ENCODE measurements at regions not wholly inside any gene's neighbourhood (a gene's known extent, or its start where the extent isn't known, plus 50 kb on each side); places are given as distances from the start of the nearest gene placed in this dataset.

GRCh38 chr13:85166891-85167290 lies 632.3 kb downstream of the SLITRK6 start:
- TF ChIP-seq CTCF (IDR thresholded peaks at IDR 0.05) (no peak), EZH2phosphoT487 (IDR thresholded peaks at IDR 0.05) (no peak), EZH2 (IDR thresholded peaks at IDR 0.05) (no peak)
- Histone ChIP-seq H3F3A (ENCODE audit: low read depth) (no peaks in the 10 kb centered on the region), H3K4me3 (no peak overlapping the region), H3K9me3 (ENCODE audit: low read depth) (no peaks in the 10 kb centered on the region), H3K4me2 (no peak overlapping the region), H3K27ac (no peak overlapping the region), H3K4me1 (no peaks in the 10 kb centered on the region), H4K20me1 (ENCODE audit: low read depth) (no peaks in the 10 kb centered on the region), H3K36me3 (no peaks in the 10 kb centered on the region), H3K79me2 (ENCODE audit: low read depth) (no peaks in the 10 kb centered on the region), H3K9ac (no peak overlapping the region), H3K27me3 (no peaks in the 10 kb centered on the region), H2AFZ (replicated peaks) (no peak overlapping the region)
- no peaks in the 10 kb centered on the region for H3K27me3 Mint-ChIP-seq (ENCODE audit: insufficient read depth, low read depth)
- H3K9me3 Mint-ChIP-seq, result peaks cover 7% of the 10 kb centered on the region
- no peaks in the 10 kb centered on the region for H3K36me3 Mint-ChIP-seq
- H3K4me3 Mint-ChIP-seq, result no peak overlapping the region
- DNase-seq (ENCODE audit: low spot score), result no peak
- no peak overlapping the region for H3K27ac Mint-ChIP-seq
- no peaks in the 10 kb centered on the region for H3K4me1 Mint-ChIP-seq

GRCh38 chr13:85163063-85163462 lies 636.2 kb downstream of the SLITRK6 start:
- H3K36me3 Mint-ChIP-seq, result no peaks in the 10 kb centered on the region
- no peaks in the 10 kb centered on the region for H3K27me3 ChIP-seq
- H3K27me3 Mint-ChIP-seq (ENCODE audit: insufficient read depth, low read depth), result no peaks in the 10 kb centered on the region
- DNase-seq (ENCODE audit: low spot score), result no peak
- no peaks in the 10 kb centered on the region for H3K79me2 ChIP-seq (ENCODE audit: low read depth)
- no peaks in the 10 kb centered on the region for H4K20me1 ChIP-seq (ENCODE audit: low read depth)
- H3K9me3 ChIP-seq (ENCODE audit: low read depth), result no peaks in the 10 kb centered on the region
- no peak for TF ChIP-seq EZH2phosphoT487 (IDR thresholded peaks at IDR 0.05)
- no peak for TF ChIP-seq EZH2 (IDR thresholded peaks at IDR 0.05)
- no peak for TF ChIP-seq CTCF (IDR thresholded peaks at IDR 0.05)
- no peak overlapping the region for H3K4me3 Mint-ChIP-seq
- no peak overlapping the region for H3K4me3 ChIP-seq
- no peaks in the 10 kb centered on the region for H3K36me3 ChIP-seq
- H3K9me3 Mint-ChIP-seq, result peaks cover 7% of the 10 kb centered on the region
- no peak overlapping the region for H3K9ac ChIP-seq
- no peak overlapping the region for H3K27ac Mint-ChIP-seq
- no peaks in the 10 kb centered on the region for H3F3A ChIP-seq (ENCODE audit: low read depth)
- H3K27ac ChIP-seq, result no peak overlapping the region
- H3K4me1 Mint-ChIP-seq, result no peaks in the 10 kb centered on the region
- no peak overlapping the region for H2AFZ ChIP-seq (replicated peaks)
- H3K4me1 ChIP-seq, result no peaks in the 10 kb centered on the region
- no peak overlapping the region for H3K4me2 ChIP-seq

GRCh38 chr13:85148009-85148408 lies 651.2 kb downstream of the SLITRK6 start:
- Histone ChIP-seq H3K4me3 (no peak overlapping the region), H3K27ac (peak overlapping the region; percentile 64), H3K9me3 (ENCODE audit: low read depth) (no peaks in the 10 kb centered on the region), H2AFZ (replicated peaks) (peak overlapping the region; percentile 83), H4K20me1 (ENCODE audit: low read depth) (no peaks in the 10 kb centered on the region), H3F3A (ENCODE audit: low read depth) (peaks cover 9% of the 10 kb centered on the region), H3K4me2 (peak overlapping the region; percentile 28), H3K4me1 (peaks cover 6% of the 10 kb centered on the region), H3K27me3 (no peaks in the 10 kb centered on the region), H3K9ac (no peak overlapping the region), H3K79me2 (ENCODE audit: low read depth) (no peaks in the 10 kb centered on the region), H3K36me3 (no peaks in the 10 kb centered on the region)
- H3K4me1 Mint-ChIP-seq, result peaks cover 6% of the 10 kb centered on the region
- TF ChIP-seq EZH2 (IDR thresholded peaks at IDR 0.05) (no peak), CTCF (IDR thresholded peaks at IDR 0.05) (no peak), EZH2phosphoT487 (IDR thresholded peaks at IDR 0.05) (no peak)
- DNase-seq (ENCODE audit: low spot score), result peak; percentile 87
- no peak overlapping the region for H3K4me3 Mint-ChIP-seq
- H3K36me3 Mint-ChIP-seq, result no peaks in the 10 kb centered on the region
- peak overlapping the region; percentile 90 for H3K27ac Mint-ChIP-seq
- H3K9me3 Mint-ChIP-seq, result no peaks in the 10 kb centered on the region
- no peaks in the 10 kb centered on the region for H3K27me3 Mint-ChIP-seq (ENCODE audit: insufficient read depth, low read depth)
